NCI-H1930 (cell line): ENCODE measurements at regions not wholly inside any gene's neighbourhood (a gene's known extent, or its start where the extent isn't known, plus 50 kb on each side); places are given as distances from the start of the nearest gene placed in this dataset.

Experiments used
- DNase-seq, 2 experiments: peaks; one replicate each; lab custom pipeline; 2025; lab: John Stamatoyannopoulos, UW

- DNase-seq: no peak
Measured at GRCh38 chr4:36812149-36812548, 432.4 kb upstream of the NWD2 start.

GRCh38 chr4:36815536-36815935 lies 429.0 kb upstream of the NWD2 start:
- DNase-seq: no peak

- no peak for DNase-seq
Measured at GRCh38 chr4:36823199-36823967, 421.2 kb upstream of the NWD2 start.

GRCh38 chr4:36824682-36825081 lies 419.9 kb upstream of the NWD2 start:
- DNase-seq: no peak

GRCh38 chr4:36835246-36835645 lies 409.3 kb upstream of the NWD2 start:
- no peak for DNase-seq

GRCh38 chr4:36841583-36842326 lies 402.8 kb upstream of the NWD2 start:
- DNase-seq: no peak

GRCh38 chr4:36844448-36844847 lies 400.1 kb upstream of the NWD2 start:
- DNase-seq: no peak

- DNase-seq: no peak
Measured at GRCh38 chr4:36852856-36853255, 391.7 kb upstream of the NWD2 start.

GRCh38 chr4:36854554-36854953 lies 390.0 kb upstream of the NWD2 start:
- DNase-seq: no peak

- no peak for DNase-seq
Measured at GRCh38 chr4:36863601-36864000, 380.9 kb upstream of the NWD2 start.

GRCh38 chr4:36870121-36870520 lies 374.4 kb upstream of the NWD2 start:
- DNase-seq: no peak

GRCh38 chr4:36872679-36873078 lies 371.9 kb upstream of the NWD2 start:
- no peak for DNase-seq

- DNase-seq: no peak
Measured at GRCh38 chr4:36884151-36884550, 360.4 kb upstream of the NWD2 start.

GRCh38 chr4:36891971-36892370 lies 352.6 kb upstream of the NWD2 start:
- no peak for DNase-seq

- DNase-seq: no peak
Measured at GRCh38 chr4:36900446-36900987, 344.0 kb upstream of the NWD2 start.

GRCh38 chr4:36904823-36905222 lies 339.7 kb upstream of the NWD2 start:
- DNase-seq: no peak

GRCh38 chr4:36914106-36914505 lies 330.4 kb upstream of the NWD2 start:
- no peak for DNase-seq

GRCh38 chr4:36915717-36916116 lies 328.8 kb upstream of the NWD2 start:
- DNase-seq: no peak

- no peak for DNase-seq
Measured at GRCh38 chr4:36917413-36917812, 327.1 kb upstream of the NWD2 start.

- DNase-seq: no peak
Measured at GRCh38 chr4:36919721-36920120, 324.8 kb upstream of the NWD2 start.

- DNase-seq: no peak
Measured at GRCh38 chr4:36921476-36922216, 322.9 kb upstream of the NWD2 start.

GRCh38 chr4:36930562-36931111 lies 313.9 kb upstream of the NWD2 start:
- DNase-seq: no peak
